ENCODE measurements at regions not wholly inside any gene's neighbourhood (a gene's known extent, or its start where the extent isn't known, plus 50 kb on each side); places are given as distances from the start of the nearest gene placed in this dataset.

GRCh38 chr18:28826107-28826506, 649.2 kb upstream of the CDH2 start:
- no peaks in the 10 kb centered on the region for H3K4me1 ChIP-seq (ENCODE audit: insufficient read depth)
- no peaks in the 10 kb centered on the region for H4K20me1 ChIP-seq (ENCODE audit: insufficient read depth, poor library complexity, severe bottlenecking)
- DNase-seq (ENCODE audit: low spot score): no peak

GRCh38 chr18:28824183-28824574, 647.2 kb upstream of the CDH2 start:
- H3K27ac ChIP-seq: no peak overlapping the region
- WGBS (ENCODE audit: low lambda C conversion rate, missing lambda C conversion rate): 84% methylated on average over 2 of the region's 2 CpGs
- no peaks in the 10 kb centered on the region for H3K9me2 ChIP-seq (replicated peaks; ENCODE audit: insufficient read depth)
- no peaks in the 10 kb centered on the region for H3K27me3 ChIP-seq
- H4K20me1 ChIP-seq (ENCODE audit: insufficient read depth, poor library complexity, severe bottlenecking): no peaks in the 10 kb centered on the region
- H3K79me2 ChIP-seq: no peaks in the 10 kb centered on the region
- H3K4me2 ChIP-seq: no peak overlapping the region
- no peaks in the 10 kb centered on the region for H3K4me1 ChIP-seq (ENCODE audit: insufficient read depth)
- no peak overlapping the region for H2AFZ ChIP-seq
- TF ChIP-seq EZH2phosphoT487 (IDR thresholded peaks at IDR 0.05; ENCODE audit: low read depth, severe bottlenecking, unreplicated experiment) (no peak), CTCF (IDR thresholded peaks at IDR 0.05; ENCODE audit: poor library complexity) (no peak), EZH2 (IDR thresholded peaks at IDR 0.05; ENCODE audit: borderline replicate concordance) (no peak)
- DNase-seq (ENCODE audit: low spot score): no peak
- no peak overlapping the region for H3K4me3 ChIP-seq
- no peaks in the 10 kb centered on the region for H3K36me3 ChIP-seq (replicated peaks; ENCODE audit: insufficient read depth, low read depth)
- no peaks in the 10 kb centered on the region for H3K9me3 ChIP-seq (ENCODE audit: low read depth)

More at GRCh38 chr18:28826107-28826506, 649.2 kb upstream of the CDH2 start:
- Histone ChIP-seq H3K27me3 (no peaks in the 10 kb centered on the region), H3K4me2 (no peak overlapping the region), H3K79me2 (no peaks in the 10 kb centered on the region), H2AFZ (no peak overlapping the region), H3K9me3 (ENCODE audit: low read depth) (no peaks in the 10 kb centered on the region), H3K4me3 (no peak overlapping the region), H3K36me3 (replicated peaks; ENCODE audit: insufficient read depth, low read depth) (no peaks in the 10 kb centered on the region), H3K27ac (no peak overlapping the region), H3K9me2 (replicated peaks; ENCODE audit: insufficient read depth) (no peaks in the 10 kb centered on the region)
- TF ChIP-seq EZH2 (IDR thresholded peaks at IDR 0.05; ENCODE audit: borderline replicate concordance): no peak
- TF ChIP-seq CTCF (IDR thresholded peaks at IDR 0.05; ENCODE audit: poor library complexity): no peak
- no peak for TF ChIP-seq EZH2phosphoT487 (IDR thresholded peaks at IDR 0.05; ENCODE audit: low read depth, severe bottlenecking, unreplicated experiment)
- WGBS (ENCODE audit: low lambda C conversion rate, missing lambda C conversion rate): 83% methylated on average over 3 of the region's 3 CpGs

GRCh38 chr18:28823506-28824182, 646.7 kb upstream of the CDH2 start:
- 86% methylated on average over 6 of the region's 6 CpGs for WGBS (ENCODE audit: low lambda C conversion rate, missing lambda C conversion rate)
- H3K36me3 ChIP-seq (replicated peaks; ENCODE audit: insufficient read depth, low read depth): no peaks in the 10 kb centered on the region
- TF ChIP-seq CTCF (IDR thresholded peaks at IDR 0.05; ENCODE audit: poor library complexity) (no peak), EZH2 (IDR thresholded peaks at IDR 0.05; ENCODE audit: borderline replicate concordance) (no peak), EZH2phosphoT487 (IDR thresholded peaks at IDR 0.05; ENCODE audit: low read depth, severe bottlenecking, unreplicated experiment) (no peak)
- no peaks in the 10 kb centered on the region for H3K4me1 ChIP-seq (ENCODE audit: insufficient read depth)
- no peak for DNase-seq (ENCODE audit: low spot score)
- H3K9me3 ChIP-seq (ENCODE audit: low read depth): no peaks in the 10 kb centered on the region
- no peaks in the 10 kb centered on the region for H3K27me3 ChIP-seq
- no peaks in the 10 kb centered on the region for H3K9me2 ChIP-seq (replicated peaks; ENCODE audit: insufficient read depth)
- no peaks in the 10 kb centered on the region for H3K79me2 ChIP-seq
- no peak overlapping the region for H2AFZ ChIP-seq
- no peak overlapping the region for H3K4me2 ChIP-seq
- H3K4me3 ChIP-seq: no peak overlapping the region
- H3K27ac ChIP-seq: no peak overlapping the region
- H4K20me1 ChIP-seq (ENCODE audit: insufficient read depth, poor library complexity, severe bottlenecking): no peaks in the 10 kb centered on the region

All from hepatocyte (in vitro differentiated cells).